Gastrocnemius medialis (tissue), 4 donors: ENCODE measurements at regions not wholly inside any gene's neighbourhood (a gene's known extent, or its start where the extent isn't known, plus 50 kb on each side); places are given as distances from the start of the nearest gene placed in this dataset.

Experiments used
- ATAC-seq, 2 donors: fragments of 150-250 bp; one replicate each; pipeline ENCODE4 v1.9.1; 2016
- DNase-seq, 2 donors: peaks; one replicate each; pipeline ENCODE4 v3.0.0-alpha.2; 2019
- H3K27ac ChIP-seq, 4 donors: fragments of 200-600 bp; sonication (generic); 1 replicate in 1 of 4; 2 replicates in 3 of 4; pipeline ENCODE4 v1.5.1; 2016 to 2018; ENCODE audit warnings: mild to moderate bottlenecking in 2 of 4, moderate library complexity in 1 of 4
- H3K27me3 ChIP-seq, 3 donors: fragments of 200-600 bp; sonication (generic) in 2 of 3; 1 replicate in 1 of 3; 2 replicates in 2 of 3; pipeline versions ENCODE4 v1.5.1 to v1.6.0; 2016 to 2019; ENCODE audit warnings: mild to moderate bottlenecking in 1 of 3, moderate library complexity in 1 of 3
- H3K36me3 ChIP-seq, 2 donors: fragments of 200-600 bp; sonication (generic) in 1 of 2; one replicate each; pipeline ENCODE4 v1.5.1; 2017 to 2018
- H3K4me1 ChIP-seq, 2 donors: fragments of 200-600 bp; sonication (generic) in 1 of 2; one replicate each; pipeline ENCODE4 v1.5.1; 2016 to 2017; ENCODE audit warnings: mild to moderate bottlenecking in 2 of 2
- H3K4me3 ChIP-seq, 4 donors: fragments of 200-600 bp; sonication (generic) in 3 of 4; 1 replicate in 1 of 4; 2 replicates in 3 of 4; pipeline ENCODE4 v1.5.1; 2016 to 2019; ENCODE audit warnings: mild to moderate bottlenecking in 2 of 4
- H3K9me3 ChIP-seq, 3 donors: fragments of 200-600 bp; sonication (generic) in 2 of 3; 1 replicate in 1 of 3; 2 replicates in 2 of 3; pipeline ENCODE4 v1.5.1; 2016 to 2019
- POLR2A ChIP-seq, 2 donors: fragments of 450-650 bp; IDR thresholded peaks; one replicate each; pipeline ENCODE4 v1.6.1; 2017; ENCODE audit warnings: antibody characterized with exemption in 2 of 2, mild to moderate bottlenecking in 2 of 2, moderate library complexity in 2 of 2
- in situ Hi-C, 4 donors: fragments of 200-750 bp; cut with MboI; loops; one replicate each; pipeline versions ENCODE4 v1.15.0 to v1.8.0; 2017; ENCODE audit warnings: low sequenced_read_pairs in 4 of 4
- intact Hi-C: fragments of 100-400 bp; cut with DNase I; formaldehyde crosslinking; loops from one replicate; pipeline ENCODE4 v1.15.1; 2023; ENCODE audit warnings: low total_unique reads
- TF ChIP-seq, protein P1 (sequence below), 5 experiments: fragments of 450-650 bp in 3 of 5; fragments of 200-600 bp in 2 of 5; sonication (generic) in 2 of 5; IDR thresholded peaks in 4 of 5; conservative IDR thresholded peaks in 1 of 5; 1 replicate in 4 of 5; 2 replicates in 1 of 5; pipeline ENCODE4 v1.5.1; 2016 to 2019; ENCODE audit warnings: antibody characterized with exemption in 5 of 5, mild to moderate bottlenecking in 3 of 5, moderate library complexity in 3 of 5

DNA sequence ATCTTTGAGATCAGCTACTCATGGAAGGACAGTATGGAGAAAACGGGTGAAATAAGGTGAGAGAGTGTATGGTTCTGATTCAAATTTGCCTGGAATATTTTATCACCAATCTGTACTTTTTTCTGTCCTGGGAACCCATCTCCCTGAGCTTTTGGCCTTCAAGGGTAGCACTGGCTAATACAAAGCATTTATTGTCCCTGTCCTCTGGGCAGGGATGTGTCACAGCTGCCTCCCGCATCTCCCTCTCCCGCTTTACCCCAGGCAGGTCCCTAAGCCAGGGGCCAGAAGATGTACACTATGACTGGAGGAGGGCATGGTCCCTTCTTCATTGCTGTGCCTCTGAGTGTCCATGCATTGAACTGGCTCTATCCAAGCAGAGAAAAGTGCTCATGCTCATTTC is 201.7 kb upstream of the CHRNA7 start:
- intact Hi-C loops (no loop called here), in situ Hi-C loops (loop anchor here in 1 of 4 donors (25.0 kb wide), 1 partner anchor 109 kb away; no protein-coding TSS in a partner anchor)
- Histone ChIP-seq H3K27me3 (no peaks in the 10 kb centered on the region), H3K4me1 (no peaks in the 10 kb centered on the region), H3K36me3 (no peaks in the 10 kb centered on the region), H3K27ac (no peak overlapping the region), H3K9me3 (no peaks in the 10 kb centered on the region), H3K4me3 (no peak overlapping the region)
- no peak for DNase-seq
- no peak for ATAC-seq
- TF ChIP-seq, protein P1, sequence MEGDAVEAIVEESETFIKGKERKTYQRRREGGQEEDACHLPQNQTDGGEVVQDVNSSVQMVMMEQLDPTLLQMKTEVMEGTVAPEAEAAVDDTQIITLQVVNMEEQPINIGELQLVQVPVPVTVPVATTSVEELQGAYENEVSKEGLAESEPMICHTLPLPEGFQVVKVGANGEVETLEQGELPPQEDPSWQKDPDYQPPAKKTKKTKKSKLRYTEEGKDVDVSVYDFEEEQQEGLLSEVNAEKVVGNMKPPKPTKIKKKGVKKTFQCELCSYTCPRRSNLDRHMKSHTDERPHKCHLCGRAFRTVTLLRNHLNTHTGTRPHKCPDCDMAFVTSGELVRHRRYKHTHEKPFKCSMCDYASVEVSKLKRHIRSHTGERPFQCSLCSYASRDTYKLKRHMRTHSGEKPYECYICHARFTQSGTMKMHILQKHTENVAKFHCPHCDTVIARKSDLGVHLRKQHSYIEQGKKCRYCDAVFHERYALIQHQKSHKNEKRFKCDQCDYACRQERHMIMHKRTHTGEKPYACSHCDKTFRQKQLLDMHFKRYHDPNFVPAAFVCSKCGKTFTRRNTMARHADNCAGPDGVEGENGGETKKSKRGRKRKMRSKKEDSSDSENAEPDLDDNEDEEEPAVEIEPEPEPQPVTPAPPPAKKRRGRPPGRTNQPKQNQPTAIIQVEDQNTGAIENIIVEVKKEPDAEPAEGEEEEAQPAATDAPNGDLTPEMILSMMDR (IDR thresholded peaks at IDR 0.05 in 4 of 5, conservative IDR thresholded peaks at IDR 0.05 in 1 of 5) = no peak
- TF ChIP-seq POLR2A (IDR thresholded peaks at IDR 0.05) = no peak

DNA sequence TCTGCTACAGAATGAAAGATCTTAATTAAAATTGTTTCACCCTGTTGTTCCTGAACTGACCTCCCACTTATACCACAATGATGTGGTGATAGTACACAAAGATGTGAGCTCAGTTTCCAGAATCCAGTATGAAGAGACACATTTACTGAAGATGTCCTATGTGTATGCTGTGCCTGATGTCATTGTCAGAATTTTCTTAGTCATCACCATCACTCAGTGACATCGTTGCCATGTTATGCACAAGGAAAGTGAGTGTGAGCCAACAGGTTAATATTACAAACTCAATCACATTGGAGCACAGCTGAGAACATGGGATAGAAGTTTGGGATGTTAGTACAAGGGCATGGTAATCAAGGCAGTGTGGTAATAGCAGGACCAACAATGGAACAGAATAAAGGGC is 199.7 kb upstream of the CHRNA7 start:
- TF ChIP-seq, protein P1 (IDR thresholded peaks at IDR 0.05 in 4 of 5, conservative IDR thresholded peaks at IDR 0.05 in 1 of 5) = no peak
- no peak for TF ChIP-seq POLR2A (IDR thresholded peaks at IDR 0.05)
- Histone ChIP-seq H3K27me3 (no peaks in the 10 kb centered on the region), H3K27ac (no peak overlapping the region), H3K9me3 (no peaks in the 10 kb centered on the region), H3K4me3 (no peak overlapping the region), H3K4me1 (no peaks in the 10 kb centered on the region), H3K36me3 (no peaks in the 10 kb centered on the region)
- in situ Hi-C loops = loop anchor here in 1 of 4 donors (25.0 kb wide), 1 partner anchor 107 kb away; no protein-coding TSS in a partner anchor
- ATAC-seq (no peak), DNase-seq (no peak)
- intact Hi-C loops = no loop called here

DNA sequence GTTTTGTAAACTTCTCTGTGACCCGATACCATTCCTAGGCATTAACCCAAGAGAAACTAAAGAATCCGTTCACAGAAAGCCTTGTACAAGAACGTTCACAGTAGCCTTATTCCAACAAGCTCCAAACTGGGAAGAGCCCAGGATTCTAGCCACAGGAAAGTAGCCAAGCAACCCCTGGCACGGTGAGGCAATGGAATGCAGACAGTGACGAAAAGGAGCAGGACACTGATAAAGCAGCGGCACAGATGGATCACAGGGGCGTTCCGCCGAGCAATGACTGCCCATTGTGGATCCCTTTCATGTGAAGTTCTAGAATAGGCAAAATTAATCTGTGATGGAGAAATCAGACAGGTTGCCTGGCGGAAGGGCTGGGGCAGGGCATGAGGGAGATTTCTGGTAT is 198.7 kb upstream of the CHRNA7 start:
- H3K27me3 ChIP-seq = no peaks in the 10 kb centered on the region
- ATAC-seq = no peak
- no peak overlapping the region for H3K4me3 ChIP-seq
- in situ Hi-C loops = loop anchor here in 1 of 4 donors (25.0 kb wide), 1 partner anchor 106 kb away; no protein-coding TSS in a partner anchor
- H3K9me3 ChIP-seq = no peaks in the 10 kb centered on the region
- TF ChIP-seq POLR2A (IDR thresholded peaks at IDR 0.05) = no peak
- TF ChIP-seq, protein P1 (IDR thresholded peaks at IDR 0.05 in 4 of 5, conservative IDR thresholded peaks at IDR 0.05 in 1 of 5) = no peak
- intact Hi-C loops = no loop called here
- no peaks in the 10 kb centered on the region for H3K4me1 ChIP-seq
- no peak overlapping the region for H3K27ac ChIP-seq
- H3K36me3 ChIP-seq = no peaks in the 10 kb centered on the region
- no peak for DNase-seq

DNA sequence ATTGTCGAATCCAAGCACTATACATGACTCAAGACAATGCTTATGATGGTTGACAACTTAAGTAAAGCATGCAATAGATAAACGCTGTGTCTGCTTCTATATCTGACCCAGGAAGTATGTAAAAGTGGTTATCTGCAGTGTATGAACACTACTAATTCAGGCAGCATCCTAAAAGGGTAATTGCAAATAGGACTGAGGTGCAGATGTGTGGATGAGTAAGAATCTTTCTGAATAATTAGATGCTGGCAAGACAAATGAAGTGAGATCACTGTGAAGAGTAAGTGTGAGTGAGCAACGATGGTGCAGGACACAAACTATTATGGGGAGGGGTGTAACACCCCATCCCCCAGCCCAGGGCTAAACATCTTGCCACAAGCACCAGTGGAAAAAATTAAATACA is 195.7 kb upstream of the CHRNA7 start:
- no peak for DNase-seq
- intact Hi-C loops (no loop called here), in situ Hi-C loops (loop anchor here in 1 of 4 donors (25.0 kb wide), 1 partner anchor 103 kb away; no protein-coding TSS in a partner anchor)
- TF ChIP-seq, protein P1 (IDR thresholded peaks at IDR 0.05 in 4 of 5, conservative IDR thresholded peaks at IDR 0.05 in 1 of 5) = no peak
- TF ChIP-seq POLR2A (IDR thresholded peaks at IDR 0.05) = no peak
- no peaks in the 10 kb centered on the region for H3K9me3 ChIP-seq
- H3K27ac ChIP-seq = no peak overlapping the region
- H3K4me3 ChIP-seq = no peak overlapping the region
- no peak for ATAC-seq
- no peaks in the 10 kb centered on the region for H3K4me1 ChIP-seq
- no peaks in the 10 kb centered on the region for H3K36me3 ChIP-seq
- H3K27me3 ChIP-seq = no peaks in the 10 kb centered on the region

DNA sequence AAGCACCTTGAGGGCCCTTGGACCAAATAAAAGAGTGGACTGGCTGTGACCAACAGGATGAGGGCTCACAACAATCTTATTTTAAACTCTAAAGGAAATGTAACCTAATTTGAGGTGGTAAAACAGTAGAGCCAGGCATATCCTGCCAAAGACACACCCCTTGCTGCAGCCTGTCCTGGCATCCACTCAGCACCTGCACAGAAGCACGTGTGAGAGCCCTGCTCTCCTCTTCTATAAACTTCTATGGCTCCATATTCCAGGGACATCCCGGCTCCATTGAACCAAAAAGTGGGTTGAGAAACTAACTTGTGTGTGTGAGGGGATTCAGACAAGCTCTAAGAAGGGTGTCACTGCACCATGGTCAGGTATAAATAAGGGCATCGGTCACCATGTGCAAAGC is 190.9 kb upstream of the CHRNA7 start:
- in situ Hi-C loops = loop anchor here in 1 of 4 donors (25.0 kb wide), 1 partner anchor 98 kb away; no protein-coding TSS in a partner anchor
- no peak for TF ChIP-seq POLR2A (IDR thresholded peaks at IDR 0.05)
- TF ChIP-seq, protein P1 (IDR thresholded peaks at IDR 0.05 in 4 of 5, conservative IDR thresholded peaks at IDR 0.05 in 1 of 5) = no peak
- Histone ChIP-seq H3K4me1 (no peaks in the 10 kb centered on the region), H3K27ac (no peak overlapping the region), H3K9me3 (no peaks in the 10 kb centered on the region), H3K4me3 (no peak overlapping the region), H3K36me3 (no peaks in the 10 kb centered on the region), H3K27me3 (no peaks in the 10 kb centered on the region)
- no peak for ATAC-seq
- intact Hi-C loops = no loop called here
- no peak for DNase-seq
